ENCODE measurements at regions not wholly inside any gene's neighbourhood (a gene's known extent, or its start where the extent isn't known, plus 50 kb on each side); places are given as distances from the start of the nearest gene placed in this dataset.

- TF ChIP-seq CTCF (IDR thresholded peaks at IDR 0.05) (no peak), EZH2 (IDR thresholded peaks at IDR 0.05; ENCODE audit: borderline replicate concordance, insufficient read depth, low read depth, low read length, poor library complexity, severe bottlenecking) (no peak)
These were observed 219.0 kb upstream of the FGF13 start for GRCh38 chrX:138930583-138930945.
